ENCODE measurements at regions not wholly inside any gene's neighbourhood (a gene's known extent, or its start where the extent isn't known, plus 50 kb on each side); places are given as distances from the start of the nearest gene placed in this dataset.

DNA sequence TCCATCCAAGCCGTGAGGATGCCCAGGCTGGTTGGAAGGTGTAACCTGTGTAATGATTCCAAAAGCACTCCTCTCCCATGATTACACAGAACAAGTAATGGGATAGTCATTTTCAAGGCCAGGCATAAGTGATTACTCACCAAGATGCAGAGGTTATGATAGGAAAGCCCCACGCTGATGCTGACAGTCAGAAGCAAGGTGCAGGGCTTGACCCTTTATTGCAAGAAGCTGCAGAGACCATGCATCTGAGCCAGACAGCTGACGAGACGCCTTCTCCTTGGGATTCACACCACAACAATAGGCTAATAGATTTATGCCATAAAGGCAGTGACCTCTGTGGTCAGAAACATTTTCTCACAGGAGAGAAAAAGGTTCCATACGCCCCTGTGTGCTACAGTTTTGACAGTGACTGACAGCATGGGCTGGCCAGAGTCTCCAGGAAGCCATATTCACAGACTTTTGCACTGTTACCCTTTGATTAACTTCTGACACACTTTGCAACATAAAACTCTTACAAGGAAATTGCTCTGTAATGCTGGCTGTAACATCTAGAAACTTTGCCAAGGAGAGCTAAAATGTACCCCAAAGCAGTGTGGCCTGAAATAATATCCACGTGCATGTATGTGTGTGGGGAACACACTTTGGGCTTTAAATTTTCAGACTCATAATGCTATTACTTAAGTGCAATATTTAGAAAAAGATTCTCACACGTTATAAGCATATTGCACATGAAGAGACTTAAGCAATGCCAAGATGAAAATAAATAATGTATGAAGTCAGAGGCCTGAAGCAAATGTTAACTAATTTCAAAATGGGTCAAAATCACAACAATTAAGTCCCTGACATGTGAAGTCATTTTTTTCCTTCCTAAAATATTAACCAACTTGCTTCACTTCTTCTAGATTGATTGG, 1079.0 kb upstream of the TENM4 start:
- TF ChIP-seq, protein P1, sequence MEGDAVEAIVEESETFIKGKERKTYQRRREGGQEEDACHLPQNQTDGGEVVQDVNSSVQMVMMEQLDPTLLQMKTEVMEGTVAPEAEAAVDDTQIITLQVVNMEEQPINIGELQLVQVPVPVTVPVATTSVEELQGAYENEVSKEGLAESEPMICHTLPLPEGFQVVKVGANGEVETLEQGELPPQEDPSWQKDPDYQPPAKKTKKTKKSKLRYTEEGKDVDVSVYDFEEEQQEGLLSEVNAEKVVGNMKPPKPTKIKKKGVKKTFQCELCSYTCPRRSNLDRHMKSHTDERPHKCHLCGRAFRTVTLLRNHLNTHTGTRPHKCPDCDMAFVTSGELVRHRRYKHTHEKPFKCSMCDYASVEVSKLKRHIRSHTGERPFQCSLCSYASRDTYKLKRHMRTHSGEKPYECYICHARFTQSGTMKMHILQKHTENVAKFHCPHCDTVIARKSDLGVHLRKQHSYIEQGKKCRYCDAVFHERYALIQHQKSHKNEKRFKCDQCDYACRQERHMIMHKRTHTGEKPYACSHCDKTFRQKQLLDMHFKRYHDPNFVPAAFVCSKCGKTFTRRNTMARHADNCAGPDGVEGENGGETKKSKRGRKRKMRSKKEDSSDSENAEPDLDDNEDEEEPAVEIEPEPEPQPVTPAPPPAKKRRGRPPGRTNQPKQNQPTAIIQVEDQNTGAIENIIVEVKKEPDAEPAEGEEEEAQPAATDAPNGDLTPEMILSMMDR (IDR thresholded peaks at IDR 0.05; ENCODE audit: insufficient read depth, low read length, severe bottlenecking) = no peak
- H3K36me3 ChIP-seq (ENCODE audit: control insufficient read depth, insufficient read depth, low read length) = no peaks in the 10 kb centered on the region
- DNase-seq (ENCODE audit: low read depth) (peak; percentile 82), FAIRE-seq (peak; percentile 91)
- no peak overlapping the region for H3K4me3 ChIP-seq (ENCODE audit: low read depth, low read length)
- no peaks in the 10 kb centered on the region for H3K27me3 ChIP-seq (ENCODE audit: control insufficient read depth, insufficient read depth, low read length)

DNA sequence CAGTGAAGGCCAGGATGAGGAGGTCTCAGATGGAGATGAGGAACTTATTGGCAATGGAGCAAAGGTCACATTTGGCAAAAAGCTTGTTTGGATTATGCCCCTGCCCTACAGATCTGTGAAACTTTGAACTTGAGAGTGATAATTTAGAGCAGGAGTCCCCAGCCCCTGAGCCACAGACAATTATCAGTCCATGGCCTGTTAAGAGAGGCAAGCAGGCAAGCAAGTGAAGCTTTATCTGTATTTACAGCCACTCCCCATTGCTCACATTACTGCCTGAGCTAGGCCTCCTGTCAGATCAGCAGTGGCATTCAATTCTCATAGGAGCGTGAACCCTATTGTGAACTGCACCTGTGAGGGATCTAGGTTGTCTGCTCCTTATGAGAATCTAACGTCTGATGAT, 1076.9 kb upstream of the TENM4 start:
- FAIRE-seq = no peak
- TF ChIP-seq, protein P1 (IDR thresholded peaks at IDR 0.05; ENCODE audit: insufficient read depth, low read length, severe bottlenecking) = no peak

DNA sequence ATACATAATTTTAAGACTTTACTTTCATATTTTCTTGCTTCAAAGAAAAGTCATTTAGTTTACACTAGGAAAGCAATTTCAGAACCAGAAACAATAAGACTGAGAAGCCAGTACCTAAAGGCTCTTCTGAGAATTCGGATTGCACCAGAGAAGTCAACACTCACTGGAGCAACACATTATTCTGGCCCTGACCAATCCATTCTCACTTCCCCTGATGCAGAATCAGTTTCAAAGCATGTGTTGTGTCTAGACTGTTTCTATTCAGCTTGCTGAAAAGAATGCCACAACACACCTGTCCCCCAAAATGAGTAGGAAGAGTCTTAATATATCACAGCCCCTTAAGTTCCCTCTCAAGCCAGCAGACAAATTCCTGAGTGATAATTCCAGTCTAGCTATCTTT, 1074.3 kb upstream of the TENM4 start:
- DNase-seq (ENCODE audit: low read depth) (no peak), FAIRE-seq (no peak)
- Histone ChIP-seq H3K36me3 (ENCODE audit: control insufficient read depth, insufficient read depth, low read length) (no peaks in the 10 kb centered on the region), H3K4me3 (ENCODE audit: low read depth, low read length) (no peak overlapping the region), H3K27me3 (ENCODE audit: control insufficient read depth, insufficient read depth, low read length) (no peaks in the 10 kb centered on the region)
- TF ChIP-seq, protein P1 (IDR thresholded peaks at IDR 0.05; ENCODE audit: insufficient read depth, low read length, severe bottlenecking) = no peak

More for the DNA sequence above, 1076.9 kb upstream of the TENM4 start:
- DNase-seq (ENCODE audit: low read depth) = no peak
- Histone ChIP-seq H3K27me3 (ENCODE audit: control insufficient read depth, insufficient read depth, low read length) (no peaks in the 10 kb centered on the region), H3K4me3 (ENCODE audit: low read depth, low read length) (no peak overlapping the region), H3K36me3 (ENCODE audit: control insufficient read depth, insufficient read depth, low read length) (no peaks in the 10 kb centered on the region)

DNA sequence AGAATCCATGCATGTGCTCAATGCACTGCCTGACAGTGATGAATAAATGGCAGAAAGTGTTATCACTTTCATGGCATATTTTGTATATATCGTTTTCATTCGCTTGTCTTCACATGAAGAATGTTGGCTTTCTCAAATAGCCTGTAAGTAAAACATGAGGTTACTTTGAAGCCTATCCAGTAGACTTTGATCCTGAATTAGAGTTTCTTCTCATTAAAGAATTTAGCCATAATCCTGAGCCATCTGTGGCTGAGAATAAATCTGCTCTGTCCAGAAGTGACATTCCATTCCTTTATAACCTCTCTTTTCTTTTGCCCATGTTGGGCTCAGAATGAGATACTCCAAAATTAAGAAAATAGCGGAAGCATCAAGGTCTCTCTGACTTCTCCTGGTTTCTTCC, 1071.7 kb upstream of the TENM4 start:
- no peak for FAIRE-seq
- DNase-seq (ENCODE audit: low read depth) = no peak
- no peak overlapping the region for H3K4me3 ChIP-seq (ENCODE audit: low read depth, low read length)
- no peaks in the 10 kb centered on the region for H3K36me3 ChIP-seq (ENCODE audit: control insufficient read depth, insufficient read depth, low read length)
- H3K27me3 ChIP-seq (ENCODE audit: control insufficient read depth, insufficient read depth, low read length) = no peaks in the 10 kb centered on the region
- TF ChIP-seq, protein P1 (IDR thresholded peaks at IDR 0.05; ENCODE audit: insufficient read depth, low read length, severe bottlenecking) = no peak

DNA sequence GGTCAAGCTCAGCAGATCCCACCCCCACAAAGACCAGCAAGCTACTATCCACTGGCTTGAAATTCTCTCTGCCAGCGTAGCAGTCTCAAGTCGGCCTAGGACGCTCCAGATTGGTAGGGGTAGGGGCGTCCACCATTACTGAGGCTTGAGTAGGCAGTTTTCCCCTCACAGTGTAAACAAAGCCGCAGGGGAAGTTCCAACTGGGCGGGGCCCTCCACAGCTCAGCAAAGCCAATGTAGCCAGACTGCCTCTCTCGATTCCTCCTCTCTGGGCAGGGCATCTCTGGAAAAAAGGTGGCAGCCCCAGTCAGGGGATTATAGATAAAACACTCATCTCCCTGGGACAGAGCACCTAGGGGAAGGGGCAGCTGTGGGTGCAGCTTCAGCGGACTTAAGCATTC, 1064.9 kb upstream of the TENM4 start:
- H3K4me3 ChIP-seq (ENCODE audit: low read depth, low read length) = no peak overlapping the region
- H3K36me3 ChIP-seq (ENCODE audit: control insufficient read depth, insufficient read depth, low read length) = no peaks in the 10 kb centered on the region
- FAIRE-seq (no peak), DNase-seq (ENCODE audit: low read depth) (no peak)
- TF ChIP-seq, protein P1 (IDR thresholded peaks at IDR 0.05; ENCODE audit: insufficient read depth, low read length, severe bottlenecking) = no peak
- H3K27me3 ChIP-seq (ENCODE audit: control insufficient read depth, insufficient read depth, low read length) = no peaks in the 10 kb centered on the region
